ENCODE measurements at regions not wholly inside any gene's neighbourhood (a gene's known extent, or its start where the extent isn't known, plus 50 kb on each side); places are given as distances from the start of the nearest gene placed in this dataset.
"Not testable (repeated sequence)": the region's sequence is repeated elsewhere in the genome, so short reads cannot be mapped to it uniquely, and the experiment has no call there.

GRCh38 chr5:52620315-52620714 lies 167.4 kb upstream of the ITGA1 start:
- in situ Hi-C loops (cut with HindIII; ENCODE audit: low pct_ligation_motif_present, low sequenced_read_pairs), result no loop called here
- TF ChIP-seq CTCF (IDR thresholded peaks at IDR 0.05; ENCODE audit: low read depth, low read length, missing control alignments), result no peak
- H3K36me3 ChIP-seq (replicated peaks), result no peaks in the 10 kb centered on the region
- no peak overlapping the region for H3K27ac ChIP-seq
- no peak for DNase-seq
- no peaks in the 10 kb centered on the region for H3K27me3 ChIP-seq (replicated peaks)
- H3K4me3 ChIP-seq (ENCODE audit: low read depth, low read length), result no peak overlapping the region

- in situ Hi-C loops (cut with HindIII; ENCODE audit: low pct_ligation_motif_present, low sequenced_read_pairs), result no loop called here
- Histone ChIP-seq H3K36me3 (replicated peaks) (no peaks in the 10 kb centered on the region), H3K4me3 (ENCODE audit: low read depth, low read length) (no peak overlapping the region), H3K27me3 (replicated peaks) (no peaks in the 10 kb centered on the region), H3K27ac (no peak overlapping the region)
- no peak for TF ChIP-seq CTCF (IDR thresholded peaks at IDR 0.05; ENCODE audit: low read depth, low read length, missing control alignments)
- no peak for DNase-seq
Observed at GRCh38 chr5:52623291-52623690, 164.4 kb upstream of the ITGA1 start.

GRCh38 chr5:52624291-52624690 lies 163.4 kb upstream of the ITGA1 start:
- DNase-seq, result no peak
- H3K4me3 ChIP-seq (ENCODE audit: low read depth, low read length), result no peak overlapping the region
- in situ Hi-C loops (cut with HindIII; ENCODE audit: low pct_ligation_motif_present, low sequenced_read_pairs), result no loop called here

GRCh38 chr5:52626312-52626711 lies 161.4 kb upstream of the ITGA1 start:
- TF ChIP-seq CTCF (IDR thresholded peaks at IDR 0.05; ENCODE audit: low read depth, low read length, missing control alignments), result no peak
- H3K4me3 ChIP-seq (ENCODE audit: low read depth, low read length), result no peak overlapping the region
- no peak overlapping the region for H3K27ac ChIP-seq
- H3K36me3 ChIP-seq (replicated peaks), result no peaks in the 10 kb centered on the region
- DNase-seq, result no peak
- in situ Hi-C loops (cut with HindIII; ENCODE audit: low pct_ligation_motif_present, low sequenced_read_pairs), result no loop called here
- no peaks in the 10 kb centered on the region for H3K27me3 ChIP-seq (replicated peaks)

More at GRCh38 chr5:52624291-52624690, 163.4 kb upstream of the ITGA1 start:
- Histone ChIP-seq H3K27me3 (replicated peaks) (no peaks in the 10 kb centered on the region), H3K27ac (no peak overlapping the region), H3K36me3 (replicated peaks) (no peaks in the 10 kb centered on the region)
- TF ChIP-seq CTCF (IDR thresholded peaks at IDR 0.05; ENCODE audit: low read depth, low read length, missing control alignments), result no peak

- no peaks in the 10 kb centered on the region for H3K27me3 ChIP-seq (replicated peaks)
- no peak for DNase-seq
- H3K27ac ChIP-seq, result no peak overlapping the region
- in situ Hi-C loops (cut with HindIII; ENCODE audit: low pct_ligation_motif_present, low sequenced_read_pairs), result no loop called here
- H3K4me3 ChIP-seq (ENCODE audit: low read depth, low read length), result no peak overlapping the region
- no peaks in the 10 kb centered on the region for H3K36me3 ChIP-seq (replicated peaks)
- TF ChIP-seq CTCF (IDR thresholded peaks at IDR 0.05; ENCODE audit: low read depth, low read length, missing control alignments), result no peak
Observed at GRCh38 chr5:52627740-52628139, 160.0 kb upstream of the ITGA1 start.

GRCh38 chr5:52632281-52632680 lies 155.4 kb upstream of the ITGA1 start:
- H3K4me3 ChIP-seq (ENCODE audit: low read depth, low read length), result no peak overlapping the region
- H3K36me3 ChIP-seq (replicated peaks), result no peaks in the 10 kb centered on the region
- no peak for TF ChIP-seq CTCF (IDR thresholded peaks at IDR 0.05; ENCODE audit: low read depth, low read length, missing control alignments)
- H3K27ac ChIP-seq, result no peak overlapping the region
- in situ Hi-C loops (cut with HindIII; ENCODE audit: low pct_ligation_motif_present, low sequenced_read_pairs), result no loop called here
- no peaks in the 10 kb centered on the region for H3K27me3 ChIP-seq (replicated peaks)
- DNase-seq, result no peak

- H3K36me3 ChIP-seq (replicated peaks); in situ Hi-C loops (cut with HindIII; ENCODE audit: low pct_ligation_motif_present, low sequenced_read_pairs); H3K4me3 ChIP-seq (ENCODE audit: low read depth, low read length): not testable (repeated sequence)
Observed at GRCh38 chr5:52634171-52634570, 153.5 kb upstream of the ITGA1 start.

More at GRCh38 chr5:52634171-52634570, 153.5 kb upstream of the ITGA1 start:
- not testable (repeated sequence) for H3K27me3 ChIP-seq (replicated peaks); H3K27ac ChIP-seq; DNase-seq
